Kidney epithelial cell (primary cell): ENCODE measurements at regions not wholly inside any gene's neighbourhood (a gene's known extent, or its start where the extent isn't known, plus 50 kb on each side); places are given as distances from the start of the nearest gene placed in this dataset.
"Not testable (repeated sequence)": the region's sequence is repeated elsewhere in the genome, so short reads cannot be mapped to it uniquely, and the experiment has no call there.

Experiments used
- DNase-seq: peaks from one replicate; pipeline ENCODE4 v3.0.0-alpha.2; 2010; ENCODE audit warnings: low read depth
- H3K27me3 ChIP-seq: 2 replicates; pipeline ENCODE4 v1.6.0; 2011; ENCODE audit warnings: low read length; ENCODE audit not compliant: control insufficient read depth, insufficient read depth
- H3K36me3 ChIP-seq: 2 replicates; pipeline ENCODE4 v1.5.1; 2011; ENCODE audit warnings: low read length; ENCODE audit not compliant: control insufficient read depth, insufficient read depth
- H3K4me3 ChIP-seq: 2 replicates; pipeline ENCODE4 v1.5.1; 2011; ENCODE audit warnings: low read depth, mild to moderate bottlenecking, control low read depth, low read length
- CTCF ChIP-seq: IDR thresholded peaks from 2 replicates; pipeline ENCODE4 v1.5.1; 2011; ENCODE audit warnings: mild to moderate bottlenecking, moderate library complexity, low read length, control low read depth, inconsistent platforms; ENCODE audit not compliant: insufficient read depth, poor library complexity, severe bottlenecking

GRCh38 chr5:32534041-32534440, 51.3 kb upstream of the SUB1 start:
- no peak for TF ChIP-seq CTCF
- H3K36me3 ChIP-seq = no peaks in the 10 kb centered on the region
- H3K27me3 ChIP-seq = no peaks in the 10 kb centered on the region
- H3K4me3 ChIP-seq = no peak overlapping the region
- no peak for DNase-seq

- TF ChIP-seq CTCF = no peak
- no peaks in the 10 kb centered on the region for H3K36me3 ChIP-seq
- H3K4me3 ChIP-seq = no peak overlapping the region
- no peak for DNase-seq
- H3K27me3 ChIP-seq = no peaks in the 10 kb centered on the region
These were observed 53.4 kb upstream of the SUB1 start for GRCh38 chr5:32531885-32532520.

- not testable (repeated sequence) for DNase-seq, H3K4me3 ChIP-seq, H3K27me3 ChIP-seq, H3K36me3 ChIP-seq
These were observed 58.0 kb upstream of the SUB1 start for GRCh38 chr5:32527321-32527720.

GRCh38 chr5:32526810-32527209, 58.5 kb upstream of the SUB1 start:
- Histone ChIP-seq H3K36me3 (no peaks in the 10 kb centered on the region), H3K4me3 (no peak overlapping the region), H3K27me3 (no peaks in the 10 kb centered on the region)
- TF ChIP-seq CTCF = no peak
- no peak for DNase-seq

- no peak for TF ChIP-seq CTCF
These were observed 61.7 kb upstream of the SUB1 start for GRCh38 chr5:32523625-32524024.

GRCh38 chr5:32522429-32523143, 62.8 kb upstream of the SUB1 start:
- no peak for TF ChIP-seq CTCF
- Histone ChIP-seq H3K4me3 (no peak overlapping the region), H3K27me3 (no peaks in the 10 kb centered on the region), H3K36me3 (no peaks in the 10 kb centered on the region)
- DNase-seq = no peak

More at GRCh38 chr5:32523625-32524024, 61.7 kb upstream of the SUB1 start:
- no peak for DNase-seq
- H3K36me3 ChIP-seq = no peaks in the 10 kb centered on the region
- H3K27me3 ChIP-seq = no peaks in the 10 kb centered on the region
- H3K4me3 ChIP-seq = no peak overlapping the region
